Epithelial cell of esophagus (primary cell): ENCODE measurements at regions not wholly inside any gene's neighbourhood (a gene's known extent, or its start where the extent isn't known, plus 50 kb on each side); places are given as distances from the start of the nearest gene placed in this dataset.
A peak's percentile ranks its signal among the peaks of the same experiment; 100 is the strongest.

ENCODE experiments used
- DNase-seq: peaks from one replicate; pipeline ENCODE4 v3.0.0; 2010; ENCODE audit warnings: low read depth
- H3K4me3 ChIP-seq: 2 replicates; pipeline ENCODE4 v1.5.1; 2011; ENCODE audit warnings: mild to moderate bottlenecking, low read length, control low read depth
- CTCF ChIP-seq: IDR thresholded peaks from 2 replicates; pipeline ENCODE4 v1.5.1; 2011; ENCODE audit warnings: low read depth, mild to moderate bottlenecking, low read length, control low read depth, inconsistent platforms; ENCODE audit not compliant: insufficient read depth; ENCODE audit errors: missing control alignments

DNA sequence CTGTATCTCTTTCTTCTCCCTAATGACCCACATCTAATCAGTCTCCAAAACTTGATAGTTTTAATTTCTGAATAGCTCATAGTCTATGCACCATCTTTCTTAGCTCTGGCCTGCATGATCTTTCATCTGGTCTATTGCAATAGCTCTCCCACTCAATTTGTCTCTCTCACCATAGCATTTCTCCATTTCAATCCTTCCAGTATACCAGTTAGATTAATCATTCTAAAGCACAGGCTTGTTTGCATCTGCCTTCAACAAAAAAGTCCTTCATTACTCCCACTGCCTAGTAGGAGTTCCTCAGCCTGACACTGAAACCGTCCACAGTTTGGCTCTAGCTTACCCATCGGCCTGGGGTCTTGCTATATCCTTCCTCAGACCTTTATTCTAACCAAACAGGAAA lies 344.9 kb downstream of the ENC1 start:
- H3K4me3 ChIP-seq = no peak overlapping the region
- no peak for DNase-seq
- no peak for TF ChIP-seq CTCF

DNA sequence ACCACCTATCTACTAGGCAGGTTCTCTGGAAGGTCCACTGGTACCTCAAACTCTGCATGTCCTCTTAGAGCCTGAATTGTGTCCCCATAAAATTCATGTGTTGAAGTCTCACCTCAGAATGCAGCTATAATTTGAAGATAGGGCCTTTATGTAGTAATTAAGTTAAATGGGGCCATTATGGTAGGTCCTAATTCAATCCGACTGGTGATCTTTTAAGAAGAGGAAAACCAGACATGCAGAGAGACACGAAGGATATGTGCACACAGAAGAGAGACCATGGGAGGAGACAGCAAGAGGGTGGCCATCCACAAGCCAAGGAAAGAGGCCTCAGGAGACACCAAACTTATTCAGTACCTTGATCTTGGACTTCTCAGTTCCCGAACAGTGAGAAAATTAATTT lies 345.4 kb downstream of the ENC1 start:
- H3K4me3 ChIP-seq = no peak overlapping the region
- TF ChIP-seq CTCF = no peak

DNA sequence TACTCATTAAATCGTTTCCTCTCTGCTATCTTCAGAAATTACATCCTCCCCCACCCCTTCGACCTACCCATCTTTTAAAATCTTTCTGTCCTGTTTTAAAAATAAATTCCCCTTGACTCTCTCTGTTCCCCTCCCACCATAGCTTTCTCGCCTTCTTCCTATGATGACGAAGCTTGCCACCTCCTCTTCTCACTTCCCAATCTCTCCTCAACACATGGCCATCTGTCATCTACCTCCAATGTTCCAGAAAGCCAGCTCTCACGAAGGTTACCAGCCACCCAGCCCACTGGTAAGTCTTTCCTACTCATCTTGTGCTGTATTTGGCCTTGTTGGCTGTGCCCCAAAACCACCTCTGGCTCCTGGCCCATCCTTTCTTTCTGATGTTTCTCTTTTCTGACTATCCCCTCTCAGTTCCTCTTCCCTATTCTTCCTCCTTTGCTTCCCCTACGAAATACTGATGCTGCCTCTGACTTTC lies 346.3 kb downstream of the ENC1 start:
- no peak for TF ChIP-seq CTCF
- no peak for DNase-seq
- no peak overlapping the region for H3K4me3 ChIP-seq

More for the DNA sequence above, 345.4 kb downstream of the ENC1 start:
- DNase-seq = no peak

DNA sequence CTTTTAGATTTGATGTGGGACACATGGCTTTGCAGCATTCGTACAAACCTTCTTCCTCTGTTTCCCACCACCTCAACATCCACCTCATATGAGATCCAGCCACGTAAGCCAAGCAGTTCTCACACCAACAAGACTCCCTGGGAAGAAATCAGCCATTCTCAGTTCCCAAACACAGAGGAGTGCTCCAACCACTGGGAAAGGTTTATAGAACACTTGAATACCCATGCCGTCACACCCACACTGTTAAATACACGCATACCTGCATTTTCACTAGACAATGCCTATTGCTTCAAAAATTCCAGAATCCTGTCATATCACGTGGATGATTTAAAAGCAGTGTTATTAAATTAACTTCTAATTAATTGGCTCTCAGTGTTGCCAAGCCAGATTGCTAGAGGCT lies 347.3 kb downstream of the ENC1 start:
- DNase-seq = no peak
- no peak for TF ChIP-seq CTCF
- H3K4me3 ChIP-seq = no peak overlapping the region

- H3K4me3 ChIP-seq = no peak overlapping the region
- DNase-seq = no peak
- TF ChIP-seq CTCF = no peak
Measured at GRCh38 chr5:74290634-74291241, 349.8 kb downstream of the ENC1 start.

- TF ChIP-seq CTCF = no peak
- H3K4me3 ChIP-seq = no peak overlapping the region
- DNase-seq = peak; percentile 36
Measured at GRCh38 chr5:74289691-74290090, 350.8 kb downstream of the ENC1 start.

GRCh38 chr5:74289238-74289637 lies 351.3 kb downstream of the ENC1 start:
- peak; percentile 52 for DNase-seq
- TF ChIP-seq CTCF = no peak

More at GRCh38 chr5:74289238-74289637, 351.3 kb downstream of the ENC1 start:
- no peak overlapping the region for H3K4me3 ChIP-seq
